Body of pancreas (tissue), 4 donors: ENCODE measurements at regions not wholly inside any gene's neighbourhood (a gene's known extent, or its start where the extent isn't known, plus 50 kb on each side); places are given as distances from the start of the nearest gene placed in this dataset.

ENCODE experiments used
- ATAC-seq: fragments of 150-250 bp; one replicate; pipeline ENCODE4 v1.9.1; 2016
- DNase-seq, 4 donors: peaks; one replicate each; pipeline ENCODE4 v3.0.0-alpha.2; 2019
- H3K27ac ChIP-seq, 4 donors: fragments of 200-600 bp; sonication (generic); 1 replicate in 3 of 4; 2 replicates in 1 of 4; pipeline versions ENCODE4 v1.5.1 to v1.6.1; 2016 to 2019; ENCODE audit warnings: mild to moderate bottlenecking in 1 of 4, mixed read lengths in 1 of 4, moderate library complexity in 1 of 4
- H3K27me3 ChIP-seq, 2 donors: fragments of 200-600 bp; sonication (generic); one replicate each; pipeline ENCODE4 v1.6.0; 2016; ENCODE audit warnings: mild to moderate bottlenecking in 1 of 2
- H3K36me3 ChIP-seq, 2 donors: fragments of 200-600 bp; sonication (generic); replicated peaks in 1 of 2; 2 replicates each; pipeline ENCODE4 v1.5.1; 2016; ENCODE audit warnings: low read depth in 2 of 2; ENCODE audit not compliant: insufficient read depth in 1 of 2
- H3K4me1 ChIP-seq: fragments of 200-600 bp; sonication (generic); one replicate; pipeline ENCODE4 v1.6.0; 2016
- H3K4me3 ChIP-seq, 2 donors: fragments of 200-600 bp; sonication (generic); 1 replicate in 1 of 2; 2 replicates in 1 of 2; pipeline ENCODE4 v1.5.1; 2016 to 2019
- H3K9me3 ChIP-seq, 3 donors: fragments of 200-600 bp; sonication (generic); 1 replicate in 2 of 3; 2 replicates in 1 of 3; pipeline ENCODE4 v1.5.1; 2016
- POLR2A ChIP-seq, 3 donors: fragments of 450-650 bp; IDR thresholded peaks; one replicate each; pipeline ENCODE4 v1.6.1; 2016; ENCODE audit warnings: antibody characterized with exemption in 3 of 3, mild to moderate bottlenecking in 2 of 3
- WGBS, 2 donors: methylation state at CpG; one replicate each; pipeline ENCODE4 v1.1.5; 2017; 5-methylcytosine and 5-hydroxymethylcytosine counted together
- intact Hi-C: fragments of 100-400 bp; cut with DNase I; formaldehyde crosslinking; loops from one replicate; pipeline ENCODE4 v1.15.1; 2023
- TF ChIP-seq, protein P1 (sequence below), 7 experiments: fragments of 450-650 bp in 4 of 7; fragments of 200-600 bp in 3 of 7; sonication (generic) in 3 of 7; IDR thresholded peaks; one replicate each; pipeline ENCODE4 v1.5.1; 2016 to 2019; ENCODE audit warnings: antibody characterized with exemption in 7 of 7

DNA sequence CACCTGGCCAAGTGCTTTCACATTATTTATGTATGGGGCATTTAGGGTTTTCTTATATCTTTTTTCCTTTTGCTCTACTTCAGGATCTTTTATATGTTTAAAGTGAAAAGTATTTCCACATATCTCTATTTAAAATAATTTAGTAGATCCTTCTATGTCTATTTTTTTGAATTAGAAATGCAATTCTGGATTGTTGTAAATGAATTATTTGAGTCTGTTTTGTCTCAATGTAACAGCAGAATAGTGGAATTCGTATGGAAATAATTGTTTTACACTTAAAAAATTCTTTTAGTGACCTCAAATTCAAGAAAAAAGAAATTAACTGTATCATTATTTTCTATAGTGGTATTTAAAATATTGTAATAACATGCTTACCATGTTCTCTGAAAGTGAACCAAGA, 126.5 kb upstream of the HDAC9 start:
- Histone ChIP-seq H3K9me3 (no peaks in the 10 kb centered on the region), H3K4me1 (no peaks in the 10 kb centered on the region), H3K4me3 (no peak overlapping the region), H3K27ac (no peak overlapping the region), H3K27me3 (no peaks in the 10 kb centered on the region), H3K36me3 (no peaks in the 10 kb centered on the region)
- ATAC-seq, result no peak
- DNase-seq, result no peak
- WGBS, 2 donors, result 44 to 55% methylated on average over 1 of the region's 1 CpG
- TF ChIP-seq, protein P1, sequence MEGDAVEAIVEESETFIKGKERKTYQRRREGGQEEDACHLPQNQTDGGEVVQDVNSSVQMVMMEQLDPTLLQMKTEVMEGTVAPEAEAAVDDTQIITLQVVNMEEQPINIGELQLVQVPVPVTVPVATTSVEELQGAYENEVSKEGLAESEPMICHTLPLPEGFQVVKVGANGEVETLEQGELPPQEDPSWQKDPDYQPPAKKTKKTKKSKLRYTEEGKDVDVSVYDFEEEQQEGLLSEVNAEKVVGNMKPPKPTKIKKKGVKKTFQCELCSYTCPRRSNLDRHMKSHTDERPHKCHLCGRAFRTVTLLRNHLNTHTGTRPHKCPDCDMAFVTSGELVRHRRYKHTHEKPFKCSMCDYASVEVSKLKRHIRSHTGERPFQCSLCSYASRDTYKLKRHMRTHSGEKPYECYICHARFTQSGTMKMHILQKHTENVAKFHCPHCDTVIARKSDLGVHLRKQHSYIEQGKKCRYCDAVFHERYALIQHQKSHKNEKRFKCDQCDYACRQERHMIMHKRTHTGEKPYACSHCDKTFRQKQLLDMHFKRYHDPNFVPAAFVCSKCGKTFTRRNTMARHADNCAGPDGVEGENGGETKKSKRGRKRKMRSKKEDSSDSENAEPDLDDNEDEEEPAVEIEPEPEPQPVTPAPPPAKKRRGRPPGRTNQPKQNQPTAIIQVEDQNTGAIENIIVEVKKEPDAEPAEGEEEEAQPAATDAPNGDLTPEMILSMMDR (IDR thresholded peaks at IDR 0.05), result no peak
- no peak for TF ChIP-seq POLR2A (IDR thresholded peaks at IDR 0.05)
- intact Hi-C loops, result no loop called here

DNA sequence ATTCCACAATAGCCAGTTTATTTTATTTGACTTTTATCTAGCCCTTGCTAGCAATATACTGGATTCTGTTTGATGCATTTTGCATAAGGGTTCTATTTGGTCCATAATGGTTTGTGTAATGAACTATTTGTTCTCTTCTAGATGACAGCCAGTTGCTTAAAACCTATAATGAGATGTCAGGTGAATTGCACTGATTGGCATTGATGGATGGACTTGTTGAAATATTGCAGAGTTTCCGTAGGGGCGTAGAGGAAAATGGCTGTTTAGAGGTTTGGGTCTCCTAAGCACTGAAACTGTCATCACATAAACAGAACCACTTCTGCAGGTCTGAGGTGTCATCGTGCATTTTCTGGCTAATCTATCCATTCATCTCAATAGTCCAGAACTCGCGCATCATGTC, 124.9 kb upstream of the HDAC9 start:
- WGBS, 2 donors, result 74 to 82% methylated on average over 5 of the region's 5 CpGs
- TF ChIP-seq, protein P1 (IDR thresholded peaks at IDR 0.05), result no peak
- no peaks in the 10 kb centered on the region for H3K36me3 ChIP-seq
- intact Hi-C loops, result no loop called here
- ATAC-seq, result no peak
- H3K27me3 ChIP-seq, result no peaks in the 10 kb centered on the region
- no peak overlapping the region for H3K4me3 ChIP-seq
- no peaks in the 10 kb centered on the region for H3K4me1 ChIP-seq
- no peak for DNase-seq
- no peak overlapping the region for H3K27ac ChIP-seq
- H3K9me3 ChIP-seq, result no peaks in the 10 kb centered on the region

DNA sequence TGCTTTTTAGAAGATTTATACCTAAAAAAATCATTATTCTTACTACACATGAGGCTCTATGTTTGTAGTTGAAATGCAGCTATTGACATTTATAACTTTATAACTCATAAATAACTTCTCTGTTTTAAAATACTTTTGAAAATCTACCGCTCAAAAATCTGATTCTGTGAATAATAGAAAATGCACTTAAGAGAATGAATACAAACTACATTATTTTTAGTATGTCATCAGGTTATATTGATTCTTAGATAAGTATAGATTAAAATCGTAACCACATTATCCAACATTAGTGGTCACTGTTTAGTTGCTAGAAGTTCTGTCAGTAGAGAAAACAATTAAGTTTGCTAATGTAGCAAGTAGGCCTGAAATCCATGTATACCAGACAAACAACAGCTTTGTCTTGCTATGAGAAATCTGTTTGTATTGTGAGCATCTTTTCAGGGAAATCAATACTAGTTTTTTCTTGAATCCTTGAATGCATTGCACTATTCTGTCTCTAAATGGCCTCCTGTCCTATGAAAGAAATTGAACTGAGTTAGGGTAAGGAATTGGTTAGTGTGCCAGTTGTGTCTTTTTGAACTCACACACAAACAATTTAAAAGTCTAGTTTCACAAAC, 116.5 kb upstream of the HDAC9 start:
- no peak for TF ChIP-seq POLR2A (IDR thresholded peaks at IDR 0.05)
- TF ChIP-seq, protein P1 (IDR thresholded peaks at IDR 0.05), result no peak
- ATAC-seq, result no peak
- H3K9me3 ChIP-seq, result no peaks in the 10 kb centered on the region
- WGBS, 2 donors, result 30 to 38% methylated on average over 2 of the region's 2 CpGs
- no peaks in the 10 kb centered on the region for H3K36me3 ChIP-seq
- no peaks in the 10 kb centered on the region for H3K4me1 ChIP-seq
- no peaks in the 10 kb centered on the region for H3K27me3 ChIP-seq
- H3K4me3 ChIP-seq, result no peak overlapping the region
- no peak overlapping the region for H3K27ac ChIP-seq
- DNase-seq, result no peak
- intact Hi-C loops, result no loop called here

DNA sequence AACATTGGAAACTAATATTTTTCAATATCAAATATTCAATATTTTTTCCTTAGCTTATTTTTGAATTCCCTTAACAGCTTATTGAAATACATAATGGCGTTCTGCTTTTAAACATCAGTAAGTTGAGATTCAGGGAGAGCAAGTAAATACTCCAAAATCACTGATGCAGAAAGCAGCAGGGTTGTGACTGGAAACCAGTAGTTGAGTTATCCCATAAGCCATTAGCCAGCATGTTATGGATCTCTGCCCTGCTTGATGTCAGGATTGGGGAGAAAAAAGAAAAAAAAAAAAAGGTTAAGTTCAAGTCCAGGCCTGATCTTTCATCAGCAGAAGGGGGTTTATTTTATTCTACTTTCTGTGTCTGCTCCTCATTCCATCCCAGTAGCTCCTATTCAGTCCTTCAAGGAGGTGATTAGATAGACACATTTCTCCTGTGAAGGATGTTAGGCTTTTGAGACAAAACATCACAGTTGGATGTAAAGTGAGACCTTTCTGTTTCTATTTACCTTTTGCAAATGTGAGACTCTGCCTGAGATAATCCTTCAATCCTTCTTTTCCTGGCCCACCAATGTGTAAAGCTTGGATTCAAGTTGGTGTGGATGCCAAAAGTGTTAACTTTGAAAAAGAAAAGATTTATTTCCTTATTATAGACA, 110.9 kb upstream of the HDAC9 start:
- DNase-seq, result no peak
- H3K27ac ChIP-seq, result no peak overlapping the region
- ATAC-seq, result no peak
- no peak overlapping the region for H3K4me3 ChIP-seq
- intact Hi-C loops, result no loop called here
- H3K27me3 ChIP-seq, result no peaks in the 10 kb centered on the region
- no peaks in the 10 kb centered on the region for H3K9me3 ChIP-seq
- TF ChIP-seq POLR2A (IDR thresholded peaks at IDR 0.05), result no peak
- TF ChIP-seq, protein P1 (IDR thresholded peaks at IDR 0.05), result no peak
- WGBS, 2 donors, result 64 to 67% methylated on average over 1 of the region's 1 CpG
- no peaks in the 10 kb centered on the region for H3K4me1 ChIP-seq
- H3K36me3 ChIP-seq, result no peaks in the 10 kb centered on the region

DNA sequence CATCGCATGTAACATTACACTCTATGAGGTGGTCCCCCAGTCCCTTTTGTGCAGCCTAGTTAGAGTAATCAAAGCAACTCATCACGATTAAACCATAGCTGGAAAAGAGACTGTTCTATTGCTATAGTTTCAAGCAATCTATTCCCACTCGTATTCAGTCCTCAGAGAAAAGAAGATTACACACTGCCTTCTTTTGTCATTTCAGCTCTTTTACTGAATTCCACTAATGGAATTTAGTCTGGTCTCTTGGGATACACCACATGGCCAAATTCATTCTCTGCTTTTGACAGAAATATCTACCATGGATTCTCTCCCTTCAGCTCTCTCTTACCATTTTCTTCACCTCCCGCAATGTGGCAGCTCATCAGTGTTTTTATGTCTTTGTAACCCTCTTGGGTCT, 108.9 kb upstream of the HDAC9 start:
- H3K9me3 ChIP-seq, result no peaks in the 10 kb centered on the region
- 66 to 72% methylated on average over 4 of the region's 4 CpGs for WGBS, 2 donors
- no peak overlapping the region for H3K27ac ChIP-seq
- no peak for DNase-seq
- H3K4me1 ChIP-seq, result no peaks in the 10 kb centered on the region
- H3K4me3 ChIP-seq, result no peak overlapping the region
- H3K36me3 ChIP-seq, result no peaks in the 10 kb centered on the region
- ATAC-seq, result no peak
- intact Hi-C loops, result no loop called here
- TF ChIP-seq, protein P1 (IDR thresholded peaks at IDR 0.05), result no peak
- TF ChIP-seq POLR2A (IDR thresholded peaks at IDR 0.05), result no peak
- H3K27me3 ChIP-seq, result no peaks in the 10 kb centered on the region
